HG02970 (cell line): ENCODE measurements at regions not wholly inside any gene's neighbourhood (a gene's known extent, or its start where the extent isn't known, plus 50 kb on each side); places are given as distances from the start of the nearest gene placed in this dataset.
"Not testable (repeated sequence)": the region's sequence is repeated elsewhere in the genome, so short reads cannot be mapped to it uniquely, and the experiment has no call there.

ENCODE experiments used
- ATAC-seq: cut with Tn5 transposase; IDR thresholded peaks from one replicate; pipeline ENCODE4 v1.9.1; 2021; ENCODE audit warnings: mild to moderate bottlenecking, moderate library complexity, moderate number of reproducible peaks; ENCODE audit not compliant: unreplicated experiment, low FRiP score

GRCh38 chr7:91559947-91560346 lies 295.7 kb downstream of the FZD1 start:
- no peak for ATAC-seq

GRCh38 chr7:91564101-91564500 lies 299.9 kb downstream of the FZD1 start:
- no peak for ATAC-seq

- no peak for ATAC-seq
Measured at GRCh38 chr7:91564541-91564940, 300.3 kb downstream of the FZD1 start.

GRCh38 chr7:91565499-91566401 lies 301.5 kb downstream of the FZD1 start:
- no peak for ATAC-seq

- ATAC-seq: no peak
Measured at GRCh38 chr7:91566402-91566732, 302.1 kb downstream of the FZD1 start.

- no peak for ATAC-seq
Measured at GRCh38 chr7:91567081-91568012, 303.1 kb downstream of the FZD1 start.

GRCh38 chr7:91568138-91568537 lies 303.9 kb downstream of the FZD1 start:
- ATAC-seq: no peak

- no peak for ATAC-seq
Measured at GRCh38 chr7:91569728-91570457, 305.7 kb downstream of the FZD1 start.

GRCh38 chr7:91570560-91570959 lies 306.3 kb downstream of the FZD1 start:
- no peak for ATAC-seq

GRCh38 chr7:91571601-91572000 lies 307.4 kb downstream of the FZD1 start:
- ATAC-seq: no peak

GRCh38 chr7:91573405-91573804 lies 307.1 kb downstream of the MTERF1 start:
- no peak for ATAC-seq

GRCh38 chr7:91576459-91576858 lies 304.0 kb downstream of the MTERF1 start:
- not testable (repeated sequence) for ATAC-seq

- no peak for ATAC-seq
Measured at GRCh38 chr7:91579837-91580236, 300.7 kb downstream of the MTERF1 start.

- no peak for ATAC-seq
Measured at GRCh38 chr7:91582799-91583477, 297.6 kb downstream of the MTERF1 start.

GRCh38 chr7:91596287-91596686 lies 284.2 kb downstream of the MTERF1 start:
- no peak for ATAC-seq

GRCh38 chr7:91598791-91599190 lies 281.7 kb downstream of the MTERF1 start:
- no peak for ATAC-seq

- ATAC-seq: no peak
Measured at GRCh38 chr7:91600112-91600511, 280.4 kb downstream of the MTERF1 start.

- no peak for ATAC-seq
Measured at GRCh38 chr7:91603707-91604106, 276.8 kb downstream of the MTERF1 start.

- no peak for ATAC-seq
Measured at GRCh38 chr7:91608606-91609005, 271.9 kb downstream of the MTERF1 start.

GRCh38 chr7:91609525-91609924 lies 271.0 kb downstream of the MTERF1 start:
- ATAC-seq: no peak
